IMR-90 (cell line): ENCODE measurements at regions not wholly inside any gene's neighbourhood (a gene's known extent, or its start where the extent isn't known, plus 50 kb on each side); places are given as distances from the start of the nearest gene placed in this dataset.

Experiments
- ATAC-seq: fragments of 200-7000 bp; cut with Tn5 transposase; 2 replicates; pipeline ENCODE4 v1.9.1; 2020; ENCODE audit warnings: low read depth, mild to moderate bottlenecking, moderate library complexity
- BruUV-seq: library from RNA; stranded (reverse); fragments of 400-500 nt; replicated peaks from 2 replicates; lab custom pipeline; 2021; lab: Mats Ljungman, UMichigan
- CTCF ChIA-PET: fragments of 300-600 bp; formaldehyde crosslinking; extraction: SDS; loops from one replicate; lab custom pipeline; 2021; ENCODE audit warnings: antibody characterized with exemption; lab: Yijun Ruan, JAX
- POLR2A ChIA-PET: fragments of 300-600 bp; sonication (Branson Sonifier 250); formaldehyde crosslinking; loops from one replicate; lab custom pipeline; 2022; ENCODE audit warnings: antibody characterized with exemption; ENCODE audit not compliant: unreplicated experiment; lab: Charles Lee
- DNase-seq: peaks from one replicate; pipeline ENCODE4 v3.0.0; 2013
- H2AFZ ChIP-seq: replicated peaks from 2 replicates; pipeline ENCODE3; 2013; ENCODE audit warnings: low read length, mild to moderate bottlenecking; ENCODE audit not compliant: poor library complexity
- H2AK5ac ChIP-seq: 2 replicates; pipeline ENCODE4 v1.6.1; 2013; ENCODE audit warnings: low read depth, low read length, inconsistent platforms
- H2AK9ac ChIP-seq: replicated peaks from 2 replicates; pipeline ENCODE3; 2013; ENCODE audit warnings: mild to moderate bottlenecking, low read depth, low read length, moderate library complexity; ENCODE audit not compliant: poor library complexity
- H2BK120ac ChIP-seq: 2 replicates; pipeline ENCODE4 v1.6.1; 2013; ENCODE audit warnings: low read depth, low read length, inconsistent platforms
- H2BK15ac ChIP-seq: 3 replicates; pipeline ENCODE4 v1.6.1; 2013; ENCODE audit warnings: low read depth, low read length, inconsistent platforms
- H2BK20ac ChIP-seq: 2 replicates; pipeline ENCODE4 v1.6.1; 2013; ENCODE audit warnings: low read depth, mild to moderate bottlenecking, inconsistent platforms, low read length, moderate library complexity
- H2BK5ac ChIP-seq: 2 replicates; pipeline ENCODE4 v1.6.1; 2013; ENCODE audit warnings: mild to moderate bottlenecking, low read depth, low read length, inconsistent platforms; ENCODE audit not compliant: poor library complexity, severe bottlenecking
- H3K14ac ChIP-seq: replicated peaks from 2 replicates; pipeline ENCODE4 v1.6.1; 2013; ENCODE audit warnings: low read depth, low read length, inconsistent platforms
- H3K18ac ChIP-seq: 2 replicates; pipeline ENCODE4 v1.6.1; 2013; ENCODE audit warnings: low read depth, low read length, control low read depth
- H3K23ac ChIP-seq: 2 replicates; pipeline ENCODE4 v1.6.1; 2013; ENCODE audit warnings: low read depth, low read length, inconsistent platforms
- H3K27ac ChIP-seq: 2 replicates; pipeline ENCODE4 v1.5.1; 2013; ENCODE audit warnings: mild to moderate bottlenecking, control low read depth, low read length; ENCODE audit not compliant: insufficient read depth
- H3K27me3 ChIP-seq: 2 replicates; pipeline ENCODE4 v1.6.1; 2013; ENCODE audit warnings: low read length; ENCODE audit not compliant: control insufficient read depth, insufficient read depth
- H3K36me3 ChIP-seq: 2 replicates; pipeline ENCODE4 v1.6.1; 2013; ENCODE audit warnings: low read length, mixed read lengths; ENCODE audit not compliant: control insufficient read depth, insufficient read depth
- H3K4ac ChIP-seq: 2 replicates; pipeline ENCODE4 v1.6.1; 2013; ENCODE audit warnings: low read depth, low read length, inconsistent platforms
- H3K4me1 ChIP-seq: 2 replicates; pipeline ENCODE4 v1.6.1; 2013; ENCODE audit warnings: low read length, mixed read lengths; ENCODE audit not compliant: control insufficient read depth, insufficient read depth
- H3K4me2 ChIP-seq: 2 replicates; pipeline ENCODE4 v1.6.1; 2013; ENCODE audit warnings: low read depth, mild to moderate bottlenecking, control low read depth, low read length, moderate library complexity
- H3K4me3 ChIP-seq: 2 replicates; pipeline ENCODE4 v1.5.1; 2013; ENCODE audit warnings: low read depth, mild to moderate bottlenecking, control low read depth, low read length, moderate library complexity; ENCODE audit not compliant: insufficient read depth
- H3K56ac ChIP-seq: 2 replicates; pipeline ENCODE4 v1.6.1; 2013; ENCODE audit warnings: low read length, inconsistent platforms; ENCODE audit not compliant: insufficient read depth; ENCODE audit errors: extremely low read depth
- H3K79me1 ChIP-seq, 2 experiments: 2 replicates each; pipeline ENCODE4 v1.6.1; 2013; ENCODE audit warnings: low read length in 2 of 2, inconsistent platforms in 1 of 2, low read depth in 1 of 2
- H3K9ac ChIP-seq: 2 replicates; pipeline ENCODE4 v1.6.1; 2013; ENCODE audit warnings: low read depth, low read length, control low read depth
- H3K9me1 ChIP-seq: 2 replicates; pipeline ENCODE4 v1.6.1; 2013; ENCODE audit warnings: low read length, inconsistent platforms; ENCODE audit not compliant: insufficient read depth
- H3K9me3 ChIP-seq: 2 replicates; pipeline ENCODE4 v1.6.1; 2013; ENCODE audit warnings: low read length; ENCODE audit not compliant: control insufficient read depth, insufficient read depth
- H4K20me1 ChIP-seq: 2 replicates; pipeline ENCODE4 v1.6.1; 2013; ENCODE audit warnings: low read length, inconsistent platforms; ENCODE audit not compliant: insufficient read depth
- H4K5ac ChIP-seq: 2 replicates; pipeline ENCODE4 v1.6.1; 2013; ENCODE audit warnings: mild to moderate bottlenecking, low read depth, low read length, control low read depth
- H4K8ac ChIP-seq, 2 experiments: 2 replicates each; pipeline ENCODE4 v1.6.1; 2013; ENCODE audit warnings: low read depth in 2 of 2, low read length in 2 of 2, control low read depth in 1 of 2, inconsistent platforms in 1 of 2
- H4K91ac ChIP-seq: 2 replicates; pipeline ENCODE4 v1.6.1; 2013; ENCODE audit warnings: low read depth, low read length, inconsistent platforms; ENCODE audit not compliant: insufficient read depth
- BHLHE40 ChIP-seq: fragments of 150-350 bp; IDR thresholded peaks from 2 replicates; pipeline ENCODE4 v1.6.1; 2016; ENCODE audit warnings: mild to moderate bottlenecking, low read depth, low read length
- CEBPB ChIP-seq: IDR thresholded peaks from 2 replicates; pipeline ENCODE4 v1.6.1; 2012; ENCODE audit warnings: low read depth, low read length, improper control_type of control experiment
- CHD1 ChIP-seq: IDR thresholded peaks from 2 replicates; pipeline ENCODE4 v1.6.1; 2012; ENCODE audit warnings: low read depth, low read length, improper control_type of control experiment
- ELK1 ChIP-seq: fragments of 150-350 bp; IDR thresholded peaks from 2 replicates; pipeline ENCODE4 v1.6.1; 2016; ENCODE audit warnings: low read depth, mild to moderate bottlenecking, low read length, moderate library complexity, borderline replicate concordance
- FOS ChIP-seq: fragments of 150-350 bp; IDR thresholded peaks from 2 replicates; pipeline ENCODE4 v1.6.1; 2016; ENCODE audit warnings: low read depth, low read length
- MAFK ChIP-seq: IDR thresholded peaks from 2 replicates; pipeline ENCODE4 v1.6.1; 2012; ENCODE audit warnings: low read depth, low read length, improper control_type of control experiment
- MAZ ChIP-seq: IDR thresholded peaks from 2 replicates; pipeline ENCODE4 v1.6.1; 2012; ENCODE audit warnings: low read depth, mild to moderate bottlenecking, low read length, improper control_type of control experiment, moderate library complexity, borderline replicate concordance
- MXI1 ChIP-seq: IDR thresholded peaks from 2 replicates; pipeline ENCODE4 v1.6.1; 2012; ENCODE audit warnings: low read depth, mild to moderate bottlenecking, low read length, moderate library complexity, borderline replicate concordance
- NFE2L2 ChIP-seq: fragments of 150-350 bp; IDR thresholded peaks from 2 replicates; pipeline ENCODE4 v1.6.1; 2016; ENCODE audit warnings: low read depth, mild to moderate bottlenecking, low read length
- POLR2A ChIP-seq: IDR thresholded peaks from 2 replicates; pipeline ENCODE4 v1.6.1; 2012; ENCODE audit warnings: mild to moderate bottlenecking, low read depth, low read length
- RAD21 ChIP-seq: IDR thresholded peaks from 2 replicates; pipeline ENCODE4 v1.6.1; 2012; ENCODE audit warnings: low read length, improper control_type of control experiment
- RCOR1 ChIP-seq: IDR thresholded peaks from 2 replicates; pipeline ENCODE4 v1.6.1; 2012; ENCODE audit warnings: mild to moderate bottlenecking, low read length, improper control_type of control experiment; ENCODE audit not compliant: insufficient replicate concordance
- RFX5 ChIP-seq: IDR thresholded peaks from 2 replicates; pipeline ENCODE4 v1.8.0; 2012; ENCODE audit warnings: low read depth, mild to moderate bottlenecking, low read length, moderate library complexity
- SMC3 ChIP-seq: fragments of 150-350 bp; IDR thresholded peaks from 2 replicates; pipeline ENCODE4 v1.6.1; 2016; ENCODE audit warnings: low read depth, mild to moderate bottlenecking, antibody characterized with exemption, low read length, moderate library complexity
- WGBS, 2 experiments: methylation state at CpG; one replicate each; pipeline versions ENCODE4 v1.1.5 to v1.1.7; 2013; ENCODE audit warnings: missing lambda C conversion rate in 2 of 2; ENCODE audit not compliant: insufficient read length in 1 of 2; ENCODE audit errors: extremely low coverage in 2 of 2; 5-methylcytosine and 5-hydroxymethylcytosine counted together
- dilution Hi-C: fragments of 300-500 bp; cut with HindIII; formaldehyde crosslinking; loops from one replicate; pipeline ENCODE4 v1.14.3; 2018; ENCODE audit warnings: low sequenced_read_pairs; ENCODE audit not compliant: unreplicated experiment
- in situ Hi-C: fragments of 300-500 bp; cut with MboI; formaldehyde crosslinking; loops from 3 replicates; pipeline ENCODE4 v1.14.3; 2019; ENCODE audit warnings: low sequenced_read_pairs, inconsistent platforms, mixed read lengths
- intact Hi-C: fragments of 100-400 bp; cut with micrococcal nuclease; formaldehyde crosslinking; loops from 2 replicates; pipeline ENCODE4 v1.10.0; 2022
- TF ChIP-seq, protein P1 (sequence below): conservative IDR thresholded peaks from 2 replicates; pipeline ENCODE4 v1.5.1; 2012; ENCODE audit warnings: mild to moderate bottlenecking, low read depth, low read length, improper control_type of control experiment
- TF ChIP-seq, protein P2 (sequence below): fragments of 150-350 bp; IDR thresholded peaks from 2 replicates; pipeline ENCODE4 v1.6.1; 2017; ENCODE audit warnings: mild to moderate bottlenecking, antibody characterized with exemption, low read length, low read depth

DNA sequence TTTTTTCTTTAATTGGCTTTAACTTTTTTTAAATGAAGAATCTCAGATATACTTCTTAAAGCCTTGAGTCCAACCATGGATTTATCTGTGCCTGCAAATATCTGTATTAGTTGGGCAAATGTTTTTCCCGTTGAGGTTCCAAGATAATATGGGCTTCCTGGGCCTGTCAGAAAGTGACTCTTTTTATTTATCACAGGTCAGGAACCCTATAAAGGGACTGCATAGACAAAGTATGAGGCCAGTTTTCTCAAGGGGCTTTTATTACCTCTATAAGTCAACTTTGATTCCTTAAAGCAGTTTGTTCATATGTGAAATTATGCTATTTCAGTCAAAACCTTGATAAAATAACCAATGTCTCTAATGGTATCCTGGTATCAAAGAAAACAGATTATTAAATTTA is 80.2 kb upstream of the BMP2K start:
- CTCF ChIA-PET: interaction anchor here (0.6 to 0.9 kb wide), 2 partner anchors 122 to 702 kb away, joined by 3 to 7 read pairs; no protein-coding TSS in a partner anchor
- Histone ChIP-seq H3K4me1 (peaks cover 2% of the 10 kb centered on the region; the same call in 1 of the 2 replicates), H3K18ac (no peak overlapping the region), H3K9me3 (no peaks in the 10 kb centered on the region), H2AK5ac (no peak overlapping the region), H2AFZ (no peak overlapping the region), H3K4me2 (no peak overlapping the region), H4K5ac (no peak overlapping the region), H2BK20ac (no peak overlapping the region), H4K91ac (no peak overlapping the region), H4K20me1 (no peaks in the 10 kb centered on the region), H3K56ac (no peak overlapping the region), H3K9ac (no peak overlapping the region), H4K8ac (no peak overlapping the region), H3K79me1 (no peaks in the 10 kb centered on the region), H3K9me1 (0 out of 2 replicates have a peak, but pooled peaks cover 3% of the 10 kb centered on the region), H2BK15ac (no peak overlapping the region), H2AK9ac (no peak overlapping the region), H3K4ac (no peak overlapping the region), H2BK5ac (no peak overlapping the region), H3K27me3 (no peaks in the 10 kb centered on the region; the same call in 1 of the 2 replicates), H3K36me3 (no peaks in the 10 kb centered on the region), H3K14ac (no peak overlapping the region), H2BK120ac (no peak overlapping the region), H3K4me3 (no peak overlapping the region), H3K27ac (no peak overlapping the region), H3K23ac (no peak overlapping the region)
- intact Hi-C loops: no loop called here
- ATAC-seq (no peak), DNase-seq (no peak)
- no TSS peak for BruUV-seq
- WGBS, 2 experiments: no CpG with 5 or more reads among the region's 1 CpG
- POLR2A ChIA-PET: no interaction called here
- dilution Hi-C loops: no loop called here
- in situ Hi-C loops: no loop called here
- TF ChIP-seq CHD1: no peak
- TF ChIP-seq BHLHE40: no peak
- TF ChIP-seq POLR2A: no peak
- no peak for TF ChIP-seq FOS
- TF ChIP-seq MXI1: no peak
- TF ChIP-seq, protein P1, sequence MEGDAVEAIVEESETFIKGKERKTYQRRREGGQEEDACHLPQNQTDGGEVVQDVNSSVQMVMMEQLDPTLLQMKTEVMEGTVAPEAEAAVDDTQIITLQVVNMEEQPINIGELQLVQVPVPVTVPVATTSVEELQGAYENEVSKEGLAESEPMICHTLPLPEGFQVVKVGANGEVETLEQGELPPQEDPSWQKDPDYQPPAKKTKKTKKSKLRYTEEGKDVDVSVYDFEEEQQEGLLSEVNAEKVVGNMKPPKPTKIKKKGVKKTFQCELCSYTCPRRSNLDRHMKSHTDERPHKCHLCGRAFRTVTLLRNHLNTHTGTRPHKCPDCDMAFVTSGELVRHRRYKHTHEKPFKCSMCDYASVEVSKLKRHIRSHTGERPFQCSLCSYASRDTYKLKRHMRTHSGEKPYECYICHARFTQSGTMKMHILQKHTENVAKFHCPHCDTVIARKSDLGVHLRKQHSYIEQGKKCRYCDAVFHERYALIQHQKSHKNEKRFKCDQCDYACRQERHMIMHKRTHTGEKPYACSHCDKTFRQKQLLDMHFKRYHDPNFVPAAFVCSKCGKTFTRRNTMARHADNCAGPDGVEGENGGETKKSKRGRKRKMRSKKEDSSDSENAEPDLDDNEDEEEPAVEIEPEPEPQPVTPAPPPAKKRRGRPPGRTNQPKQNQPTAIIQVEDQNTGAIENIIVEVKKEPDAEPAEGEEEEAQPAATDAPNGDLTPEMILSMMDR: no peak
- TF ChIP-seq MAZ: no peak
- TF ChIP-seq RAD21: no peak
- TF ChIP-seq RFX5: no peak
- no peak for TF ChIP-seq MAFK
- TF ChIP-seq CEBPB: no peak
- TF ChIP-seq NFE2L2: no peak
- TF ChIP-seq ELK1: no peak
- no peak for TF ChIP-seq RCOR1
- no peak for TF ChIP-seq SMC3
- TF ChIP-seq, protein P2, sequence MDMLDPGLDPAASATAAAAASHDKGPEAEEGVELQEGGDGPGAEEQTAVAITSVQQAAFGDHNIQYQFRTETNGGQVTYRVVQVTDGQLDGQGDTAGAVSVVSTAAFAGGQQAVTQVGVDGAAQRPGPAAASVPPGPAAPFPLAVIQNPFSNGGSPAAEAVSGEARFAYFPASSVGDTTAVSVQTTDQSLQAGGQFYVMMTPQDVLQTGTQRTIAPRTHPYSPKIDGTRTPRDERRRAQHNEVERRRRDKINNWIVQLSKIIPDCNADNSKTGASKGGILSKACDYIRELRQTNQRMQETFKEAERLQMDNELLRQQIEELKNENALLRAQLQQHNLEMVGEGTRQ: no peak
